ENCODE measurements at regions not wholly inside any gene's neighbourhood (a gene's known extent, or its start where the extent isn't known, plus 50 kb on each side); places are given as distances from the start of the nearest gene placed in this dataset.

- DNase-seq: no peak
Observed at GRCh38 chr16:79665970-79666369, 65.4 kb upstream of the MAF start.

GRCh38 chr16:79664407-79664806, 63.9 kb upstream of the MAF start:
- DNase-seq: no peak

GRCh38 chr16:79662669-79663313, 62.3 kb upstream of the MAF start:
- no peak for DNase-seq

GRCh38 chr16:79662122-79662521, 61.6 kb upstream of the MAF start:
- DNase-seq: no peak

GRCh38 chr16:79661578-79661977, 61.0 kb upstream of the MAF start:
- no peak for DNase-seq

- no peak for DNase-seq
Observed at GRCh38 chr16:79659344-79659743, 58.8 kb upstream of the MAF start.

- no peak for DNase-seq
Observed at GRCh38 chr16:79658301-79659033, 57.9 kb upstream of the MAF start.

GRCh38 chr16:79656553-79657115, 56.1 kb upstream of the MAF start:
- no peak for DNase-seq

- no peak for DNase-seq
Observed at GRCh38 chr16:79653373-79653891, 52.9 kb upstream of the MAF start.

GRCh38 chr16:79651363-79651762, 50.8 kb upstream of the MAF start:
- DNase-seq: no peak

Data from stimulated activated CD4-positive, alpha-beta T cell treated with anti-CD3 and anti-CD28 coated beads, Interleukin-2, amount 100 ng/mL, for 48 hours (primary cell).